C4-2B (cell line): ENCODE measurements at regions not wholly inside any gene's neighbourhood (a gene's known extent, or its start where the extent isn't known, plus 50 kb on each side); places are given as distances from the start of the nearest gene placed in this dataset.

ENCODE experiments used
- ZFX ChIP-seq: fragments of 450-650 bp; IDR thresholded peaks from 2 replicates; pipeline ENCODE4 v1.6.1; 2017
- TF ChIP-seq, protein P1 (sequence below): fragments of 450-650 bp; conservative IDR thresholded peaks from 2 replicates; pipeline ENCODE4 v1.5.1; 2017; ENCODE audit warnings: mild to moderate bottlenecking

DNA sequence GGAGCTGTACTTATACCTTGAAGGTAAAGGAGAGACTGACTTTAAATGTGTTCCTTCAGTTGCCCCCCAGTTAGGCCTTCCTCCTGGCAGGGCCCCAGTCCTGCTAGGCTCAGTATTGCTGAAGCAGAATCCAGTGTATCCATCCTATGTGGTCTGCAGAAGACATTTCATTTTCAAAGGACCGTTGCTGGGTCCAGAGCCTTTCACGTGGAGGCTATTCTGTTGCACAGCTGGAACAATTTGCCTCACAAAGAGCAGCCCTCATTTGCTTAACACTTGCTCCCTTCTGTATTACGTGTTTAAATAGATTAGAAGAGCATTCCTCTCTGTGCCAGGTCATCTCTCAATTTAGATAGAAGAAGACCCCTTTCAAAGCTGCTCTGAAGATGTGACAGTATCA lies 78.9 kb upstream of the CFAP20DC start:
- TF ChIP-seq, protein P1, sequence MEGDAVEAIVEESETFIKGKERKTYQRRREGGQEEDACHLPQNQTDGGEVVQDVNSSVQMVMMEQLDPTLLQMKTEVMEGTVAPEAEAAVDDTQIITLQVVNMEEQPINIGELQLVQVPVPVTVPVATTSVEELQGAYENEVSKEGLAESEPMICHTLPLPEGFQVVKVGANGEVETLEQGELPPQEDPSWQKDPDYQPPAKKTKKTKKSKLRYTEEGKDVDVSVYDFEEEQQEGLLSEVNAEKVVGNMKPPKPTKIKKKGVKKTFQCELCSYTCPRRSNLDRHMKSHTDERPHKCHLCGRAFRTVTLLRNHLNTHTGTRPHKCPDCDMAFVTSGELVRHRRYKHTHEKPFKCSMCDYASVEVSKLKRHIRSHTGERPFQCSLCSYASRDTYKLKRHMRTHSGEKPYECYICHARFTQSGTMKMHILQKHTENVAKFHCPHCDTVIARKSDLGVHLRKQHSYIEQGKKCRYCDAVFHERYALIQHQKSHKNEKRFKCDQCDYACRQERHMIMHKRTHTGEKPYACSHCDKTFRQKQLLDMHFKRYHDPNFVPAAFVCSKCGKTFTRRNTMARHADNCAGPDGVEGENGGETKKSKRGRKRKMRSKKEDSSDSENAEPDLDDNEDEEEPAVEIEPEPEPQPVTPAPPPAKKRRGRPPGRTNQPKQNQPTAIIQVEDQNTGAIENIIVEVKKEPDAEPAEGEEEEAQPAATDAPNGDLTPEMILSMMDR = no peak
- no peak for TF ChIP-seq ZFX
